WTC11 (cell line): ENCODE measurements at regions not wholly inside any gene's neighbourhood (a gene's known extent, or its start where the extent isn't known, plus 50 kb on each side); places are given as distances from the start of the nearest gene placed in this dataset.

Source experiments
- ATAC-seq: fragments of 200-7000 bp; cut with Tn5 transposase; 2 replicates; pipeline ENCODE4 v1.10.0; 2021; ENCODE audit warnings: mild to moderate bottlenecking, moderate library complexity
- CTCF ChIA-PET: fragments of 300-600 bp; sonication (Branson Sonifier 250); formaldehyde crosslinking; loops from one replicate; lab custom pipeline; 2021; ENCODE audit warnings: antibody characterized with exemption; lab: Charles Lee
- POLR2A ChIA-PET: fragments of 350-600 bp; sonication (Branson Sonifier 250); formaldehyde crosslinking; loops from one replicate; lab custom pipeline; 2021; ENCODE audit warnings: antibody characterized with exemption; lab: Charles Lee
- DNase-seq: peaks from one replicate; pipeline ENCODE4 v3.0.0; 2021; ENCODE audit warnings: low spot score
- H3K27ac Mint-ChIP-seq: 2 replicates; pipeline ENCODE4 v1.8.0; 2021; ENCODE audit warnings: mixed read lengths
- H3K27me3 Mint-ChIP-seq: 2 replicates; pipeline ENCODE4 v1.8.0; 2021; ENCODE audit warnings: low read depth, mild to moderate bottlenecking, moderate library complexity, mixed read lengths
- H3K36me3 Mint-ChIP-seq: 2 replicates; pipeline ENCODE4 v1.8.0; 2021; ENCODE audit warnings: mixed read lengths
- H3K4me1 Mint-ChIP-seq: 2 replicates; pipeline ENCODE4 v1.8.0; 2022; ENCODE audit warnings: mixed read lengths
- H3K4me3 Mint-ChIP-seq: 2 replicates; pipeline ENCODE4 v1.8.0; 2021; ENCODE audit warnings: mild to moderate bottlenecking, moderate library complexity, mixed read lengths
- H3K9me3 Mint-ChIP-seq: 2 replicates; pipeline ENCODE4 v1.8.0; 2021; ENCODE audit warnings: mixed read lengths
- ETV6 ChIP-seq: sonication (generic); formaldehyde crosslinking; IDR thresholded peaks from 2 replicates; pipeline ENCODE4 v1.8.1; 2022; ENCODE audit warnings: mild to moderate bottlenecking, missing genetic modification reagents
- FOXP1 ChIP-seq: sonication (generic); formaldehyde crosslinking; IDR thresholded peaks from 2 replicates; pipeline ENCODE4 v1.8.0; 2022; ENCODE audit warnings: missing genetic modification reagents, mild to moderate bottlenecking, moderate library complexity, borderline replicate concordance
- GTF2I ChIP-seq: fragments of 250-450 bp; sonication (Bioruptor Pico); conservative IDR thresholded peaks from 2 replicates; pipeline ENCODE4 v1.4.0; 2021; ENCODE audit warnings: mild to moderate bottlenecking
- IRF2 ChIP-seq: sonication (generic); formaldehyde crosslinking; IDR thresholded peaks from 2 replicates; pipeline ENCODE4 v1.8.0; 2022; ENCODE audit warnings: low read depth, missing genetic modification reagents, borderline replicate concordance
- KAT7 ChIP-seq: sonication (generic); formaldehyde crosslinking; IDR thresholded peaks from 2 replicates; pipeline ENCODE4 v1.8.1; 2023; ENCODE audit warnings: missing genetic modification reagents, mild to moderate bottlenecking, borderline replicate concordance
- MXD4 ChIP-seq: fragments of 250-450 bp; sonication (Bioruptor Pico); IDR thresholded peaks from 2 replicates; pipeline ENCODE4 v1.8.0; 2021; ENCODE audit warnings: mild to moderate bottlenecking, moderate library complexity, borderline replicate concordance
- NFE2L1 ChIP-seq: sonication (generic); formaldehyde crosslinking; IDR thresholded peaks from 2 replicates; pipeline ENCODE4 v1.8.1; 2023; ENCODE audit warnings: missing genetic modification reagents
- PRRX2 ChIP-seq: fragments of 250-450 bp; sonication (Bioruptor Pico); IDR thresholded peaks from 2 replicates; pipeline ENCODE4 v1.8.0; 2021; ENCODE audit warnings: mild to moderate bottlenecking
- SMAD3 ChIP-seq: sonication (generic); formaldehyde crosslinking; IDR thresholded peaks from 2 replicates; pipeline ENCODE4 v1.8.0; 2022; ENCODE audit warnings: missing genetic modification reagents, mild to moderate bottlenecking, borderline replicate concordance
- SMAD4 ChIP-seq: sonication (generic); formaldehyde crosslinking; IDR thresholded peaks from 2 replicates; pipeline ENCODE4 v1.8.0; 2022; ENCODE audit warnings: mild to moderate bottlenecking, missing genetic modification reagents
- SOX15 ChIP-seq: fragments of 250-450 bp; sonication (Bioruptor Pico); IDR thresholded peaks from 2 replicates; pipeline ENCODE4 v1.9.0; 2021; ENCODE audit warnings: mild to moderate bottlenecking
- ZNF263 ChIP-seq: sonication (generic); formaldehyde crosslinking; IDR thresholded peaks from 2 replicates; pipeline ENCODE4 v1.8.1; 2022; ENCODE audit warnings: low read depth, mild to moderate bottlenecking, moderate library complexity, missing genetic modification reagents
- ZNF416 ChIP-seq: fragments of 250-450 bp; sonication (Bioruptor Pico); IDR thresholded peaks from 2 replicates; pipeline ENCODE4 v1.9.0; 2021; ENCODE audit warnings: mild to moderate bottlenecking, inconsistent platforms
- ZSCAN18 ChIP-seq: fragments of 250-450 bp; sonication (Bioruptor Pico); IDR thresholded peaks from 2 replicates; pipeline ENCODE4 v2.1.2; 2022; ENCODE audit warnings: mild to moderate bottlenecking, moderate library complexity
- TF ChIP-seq, protein P1 (sequence below): sonication (generic); formaldehyde crosslinking; IDR thresholded peaks from 2 replicates; pipeline ENCODE4 v1.8.0; 2022; ENCODE audit warnings: mild to moderate bottlenecking, missing genetic modification reagents
- TF ChIP-seq, protein P2 (sequence below): fragments of 200-600 bp; IDR thresholded peaks from 2 replicates; pipeline ENCODE4 v1.8.0; 2022; ENCODE audit warnings: antibody characterized with exemption
- TF ChIP-seq, protein P3 (sequence below): sonication (generic); formaldehyde crosslinking; IDR thresholded peaks from 2 replicates; pipeline ENCODE4 v1.8.1; 2023; ENCODE audit warnings: mild to moderate bottlenecking, missing genetic modification reagents, borderline replicate concordance
- TF ChIP-seq, protein P4 (sequence below): sonication (generic); formaldehyde crosslinking; IDR thresholded peaks from 2 replicates; pipeline ENCODE4 v1.8.0; 2023; ENCODE audit warnings: missing genetic modification reagents, mild to moderate bottlenecking, borderline replicate concordance

- peak; percentile 50; the same call in 1 of the 2 replicates for ATAC-seq
- H3K4me3 Mint-ChIP-seq: no peak overlapping the region
- DNase-seq: no peak
- ChIA-PET POLR2A (no interaction called here), CTCF (no interaction called here)
- no peaks in the 10 kb centered on the region for H3K27me3 Mint-ChIP-seq
- H3K36me3 Mint-ChIP-seq: peaks cover 18% of the 10 kb centered on the region
- peaks cover 17% of the 10 kb centered on the region for H3K9me3 Mint-ChIP-seq
- peak overlapping the region; percentile 73 for H3K27ac Mint-ChIP-seq
- H3K4me1 Mint-ChIP-seq: peaks cover 25% of the 10 kb centered on the region
- TF ChIP-seq FOXP1 (CRISPR knock-in tag): no peak
- TF ChIP-seq SMAD4 (CRISPR knock-in tag): no peak
- no peak for TF ChIP-seq SMAD3 (CRISPR knock-in tag)
- TF ChIP-seq ZNF416 (CRISPR knock-in tag): no peak
- TF ChIP-seq, protein P1, sequence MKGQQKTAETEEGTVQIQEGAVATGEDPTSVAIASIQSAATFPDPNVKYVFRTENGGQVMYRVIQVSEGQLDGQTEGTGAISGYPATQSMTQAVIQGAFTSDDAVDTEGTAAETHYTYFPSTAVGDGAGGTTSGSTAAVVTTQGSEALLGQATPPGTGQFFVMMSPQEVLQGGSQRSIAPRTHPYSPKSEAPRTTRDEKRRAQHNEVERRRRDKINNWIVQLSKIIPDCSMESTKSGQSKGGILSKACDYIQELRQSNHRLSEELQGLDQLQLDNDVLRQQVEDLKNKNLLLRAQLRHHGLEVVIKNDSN (CRISPR knock-in tag): no peak
- no peak for TF ChIP-seq ETV6 (CRISPR knock-in tag)
- no peak for TF ChIP-seq NFE2L1 (CRISPR knock-in tag)
Observed at GRCh38 chr10:53458007-53458406, 685.4 kb upstream of the MBL2 start.

GRCh38 chr10:53453196-53453595 is 680.6 kb upstream of the MBL2 start:
- TF ChIP-seq, protein P2, sequence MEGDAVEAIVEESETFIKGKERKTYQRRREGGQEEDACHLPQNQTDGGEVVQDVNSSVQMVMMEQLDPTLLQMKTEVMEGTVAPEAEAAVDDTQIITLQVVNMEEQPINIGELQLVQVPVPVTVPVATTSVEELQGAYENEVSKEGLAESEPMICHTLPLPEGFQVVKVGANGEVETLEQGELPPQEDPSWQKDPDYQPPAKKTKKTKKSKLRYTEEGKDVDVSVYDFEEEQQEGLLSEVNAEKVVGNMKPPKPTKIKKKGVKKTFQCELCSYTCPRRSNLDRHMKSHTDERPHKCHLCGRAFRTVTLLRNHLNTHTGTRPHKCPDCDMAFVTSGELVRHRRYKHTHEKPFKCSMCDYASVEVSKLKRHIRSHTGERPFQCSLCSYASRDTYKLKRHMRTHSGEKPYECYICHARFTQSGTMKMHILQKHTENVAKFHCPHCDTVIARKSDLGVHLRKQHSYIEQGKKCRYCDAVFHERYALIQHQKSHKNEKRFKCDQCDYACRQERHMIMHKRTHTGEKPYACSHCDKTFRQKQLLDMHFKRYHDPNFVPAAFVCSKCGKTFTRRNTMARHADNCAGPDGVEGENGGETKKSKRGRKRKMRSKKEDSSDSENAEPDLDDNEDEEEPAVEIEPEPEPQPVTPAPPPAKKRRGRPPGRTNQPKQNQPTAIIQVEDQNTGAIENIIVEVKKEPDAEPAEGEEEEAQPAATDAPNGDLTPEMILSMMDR: peak; percentile 47
- no peak for TF ChIP-seq ZSCAN18
- H3K9me3 Mint-ChIP-seq: peaks cover 14% of the 10 kb centered on the region
- peak overlapping the region; percentile 89; the same call in 1 of the 2 replicates for H3K27ac Mint-ChIP-seq
- ChIA-PET POLR2A (no interaction called here), CTCF (interaction anchor here (0.5 to 1.8 kb wide), 20 partner anchors 11 to 504 kb away, joined by 3 to 6 read pairs (median 3); no protein-coding TSS in a partner anchor)
- H3K27me3 Mint-ChIP-seq: peaks cover 5% of the 10 kb centered on the region
- H3K4me1 Mint-ChIP-seq: peaks cover 25% of the 10 kb centered on the region
- DNase-seq (no peak), ATAC-seq (peak; percentile 99)
- H3K4me3 Mint-ChIP-seq: no peak overlapping the region
- peaks cover 15% of the 10 kb centered on the region for H3K36me3 Mint-ChIP-seq

DNA sequence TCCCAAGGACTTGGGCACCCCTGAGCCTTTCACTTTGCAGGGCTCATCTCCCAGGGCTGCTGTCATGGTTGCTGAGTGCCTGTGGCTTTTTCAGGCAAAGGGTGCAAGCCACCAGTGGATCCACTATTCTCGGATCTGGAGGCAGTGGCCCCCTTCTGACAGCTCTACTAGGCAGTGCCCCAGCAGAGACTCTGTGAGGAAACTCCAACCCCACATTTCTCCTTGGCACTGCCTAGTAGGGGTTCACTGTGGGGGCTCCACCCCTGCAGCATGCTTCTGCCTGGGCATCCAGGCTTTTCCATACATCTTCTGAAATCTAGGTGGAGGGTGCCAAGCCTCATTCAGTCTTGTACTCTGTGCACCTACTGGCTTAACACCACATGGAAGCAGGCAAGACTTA is 675.0 kb upstream of the MBL2 start:
- DNase-seq (no peak), ATAC-seq (no peak)
- ChIA-PET POLR2A (no interaction called here), CTCF (no interaction called here)
- Mint-ChIP-seq H3K36me3 (peaks cover 46% of the 10 kb centered on the region), H3K4me3 (no peak overlapping the region), H3K27me3 (peaks cover 6% of the 10 kb centered on the region), H3K9me3 (peaks cover 50% of the 10 kb centered on the region), H3K27ac (no peak overlapping the region), H3K4me1 (peaks cover 9% of the 10 kb centered on the region)
- TF ChIP-seq, protein P3, sequence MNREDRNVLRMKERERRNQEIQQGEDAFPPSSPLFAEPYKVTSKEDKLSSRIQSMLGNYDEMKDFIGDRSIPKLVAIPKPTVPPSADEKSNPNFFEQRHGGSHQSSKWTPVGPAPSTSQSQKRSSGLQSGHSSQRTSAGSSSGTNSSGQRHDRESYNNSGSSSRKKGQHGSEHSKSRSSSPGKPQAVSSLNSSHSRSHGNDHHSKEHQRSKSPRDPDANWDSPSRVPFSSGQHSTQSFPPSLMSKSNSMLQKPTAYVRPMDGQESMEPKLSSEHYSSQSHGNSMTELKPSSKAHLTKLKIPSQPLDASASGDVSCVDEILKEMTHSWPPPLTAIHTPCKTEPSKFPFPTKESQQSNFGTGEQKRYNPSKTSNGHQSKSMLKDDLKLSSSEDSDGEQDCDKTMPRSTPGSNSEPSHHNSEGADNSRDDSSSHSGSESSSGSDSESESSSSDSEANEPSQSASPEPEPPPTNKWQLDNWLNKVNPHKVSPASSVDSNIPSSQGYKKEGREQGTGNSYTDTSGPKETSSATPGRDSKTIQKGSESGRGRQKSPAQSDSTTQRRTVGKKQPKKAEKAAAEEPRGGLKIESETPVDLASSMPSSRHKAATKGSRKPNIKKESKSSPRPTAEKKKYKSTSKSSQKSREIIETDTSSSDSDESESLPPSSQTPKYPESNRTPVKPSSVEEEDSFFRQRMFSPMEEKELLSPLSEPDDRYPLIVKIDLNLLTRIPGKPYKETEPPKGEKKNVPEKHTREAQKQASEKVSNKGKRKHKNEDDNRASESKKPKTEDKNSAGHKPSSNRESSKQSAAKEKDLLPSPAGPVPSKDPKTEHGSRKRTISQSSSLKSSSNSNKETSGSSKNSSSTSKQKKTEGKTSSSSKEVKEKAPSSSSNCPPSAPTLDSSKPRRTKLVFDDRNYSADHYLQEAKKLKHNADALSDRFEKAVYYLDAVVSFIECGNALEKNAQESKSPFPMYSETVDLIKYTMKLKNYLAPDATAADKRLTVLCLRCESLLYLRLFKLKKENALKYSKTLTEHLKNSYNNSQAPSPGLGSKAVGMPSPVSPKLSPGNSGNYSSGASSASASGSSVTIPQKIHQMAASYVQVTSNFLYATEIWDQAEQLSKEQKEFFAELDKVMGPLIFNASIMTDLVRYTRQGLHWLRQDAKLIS: no peak
- TF ChIP-seq IRF2: no peak
- no peak for TF ChIP-seq GTF2I
- TF ChIP-seq SMAD3 (CRISPR knock-in tag): no peak

DNA sequence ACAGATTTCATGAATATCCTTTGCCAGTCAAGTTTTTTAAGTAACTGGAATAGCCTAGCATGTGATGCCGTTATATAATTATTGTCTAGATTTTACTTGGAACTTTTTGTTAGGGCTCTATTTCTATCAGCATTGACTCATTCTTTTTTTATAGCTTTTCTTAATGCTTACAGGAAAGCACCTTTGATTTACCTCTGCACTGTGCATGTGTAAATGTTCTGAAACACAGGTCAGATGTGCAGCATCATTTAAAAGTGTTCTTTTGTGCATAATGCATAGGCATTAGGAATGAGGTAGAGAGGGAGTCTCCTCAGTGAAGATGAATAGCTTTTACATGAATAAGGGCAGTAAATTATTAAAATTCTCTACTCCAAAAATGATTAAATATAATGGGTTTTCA is 669.3 kb upstream of the MBL2 start:
- H3K9me3 Mint-ChIP-seq: peaks cover 24% of the 10 kb centered on the region
- ATAC-seq (no peak), DNase-seq (no peak)
- peaks cover 24% of the 10 kb centered on the region for H3K4me1 Mint-ChIP-seq
- ChIA-PET POLR2A (no interaction called here), CTCF (interaction anchor here (0.9 kb wide), 1 partner anchor 11 kb away, joined by 4 read pairs; no protein-coding TSS in a partner anchor)
- no peaks in the 10 kb centered on the region for H3K27me3 Mint-ChIP-seq
- no peak overlapping the region for H3K27ac Mint-ChIP-seq
- H3K4me3 Mint-ChIP-seq: no peak overlapping the region
- peaks cover 17% of the 10 kb centered on the region for H3K36me3 Mint-ChIP-seq
- no peak for TF ChIP-seq GTF2I
- no peak for TF ChIP-seq PRRX2
- no peak for TF ChIP-seq SOX15 (CRISPR knock-in tag)
- TF ChIP-seq KAT7 (CRISPR knock-in tag): no peak
- TF ChIP-seq ZNF263: no peak
- no peak for TF ChIP-seq MXD4 (CRISPR knock-in tag)
- TF ChIP-seq, protein P4, sequence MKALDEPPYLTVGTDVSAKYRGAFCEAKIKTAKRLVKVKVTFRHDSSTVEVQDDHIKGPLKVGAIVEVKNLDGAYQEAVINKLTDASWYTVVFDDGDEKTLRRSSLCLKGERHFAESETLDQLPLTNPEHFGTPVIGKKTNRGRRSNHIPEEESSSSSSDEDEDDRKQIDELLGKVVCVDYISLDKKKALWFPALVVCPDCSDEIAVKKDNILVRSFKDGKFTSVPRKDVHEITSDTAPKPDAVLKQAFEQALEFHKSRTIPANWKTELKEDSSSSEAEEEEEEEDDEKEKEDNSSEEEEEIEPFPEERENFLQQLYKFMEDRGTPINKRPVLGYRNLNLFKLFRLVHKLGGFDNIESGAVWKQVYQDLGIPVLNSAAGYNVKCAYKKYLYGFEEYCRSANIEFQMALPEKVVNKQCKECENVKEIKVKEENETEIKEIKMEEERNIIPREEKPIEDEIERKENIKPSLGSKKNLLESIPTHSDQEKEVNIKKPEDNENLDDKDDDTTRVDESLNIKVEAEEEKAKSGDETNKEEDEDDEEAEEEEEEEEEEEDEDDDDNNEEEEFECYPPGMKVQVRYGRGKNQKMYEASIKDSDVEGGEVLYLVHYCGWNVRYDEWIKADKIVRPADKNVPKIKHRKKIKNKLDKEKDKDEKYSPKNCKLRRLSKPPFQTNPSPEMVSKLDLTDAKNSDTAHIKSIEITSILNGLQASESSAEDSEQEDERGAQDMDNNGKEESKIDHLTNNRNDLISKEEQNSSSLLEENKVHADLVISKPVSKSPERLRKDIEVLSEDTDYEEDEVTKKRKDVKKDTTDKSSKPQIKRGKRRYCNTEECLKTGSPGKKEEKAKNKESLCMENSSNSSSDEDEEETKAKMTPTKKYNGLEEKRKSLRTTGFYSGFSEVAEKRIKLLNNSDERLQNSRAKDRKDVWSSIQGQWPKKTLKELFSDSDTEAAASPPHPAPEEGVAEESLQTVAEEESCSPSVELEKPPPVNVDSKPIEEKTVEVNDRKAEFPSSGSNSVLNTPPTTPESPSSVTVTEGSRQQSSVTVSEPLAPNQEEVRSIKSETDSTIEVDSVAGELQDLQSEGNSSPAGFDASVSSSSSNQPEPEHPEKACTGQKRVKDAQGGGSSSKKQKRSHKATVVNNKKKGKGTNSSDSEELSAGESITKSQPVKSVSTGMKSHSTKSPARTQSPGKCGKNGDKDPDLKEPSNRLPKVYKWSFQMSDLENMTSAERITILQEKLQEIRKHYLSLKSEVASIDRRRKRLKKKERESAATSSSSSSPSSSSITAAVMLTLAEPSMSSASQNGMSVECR (CRISPR knock-in tag): no peak
